H1 (cell line): ENCODE measurements at regions not wholly inside any gene's neighbourhood (a gene's known extent, or its start where the extent isn't known, plus 50 kb on each side); places are given as distances from the start of the nearest gene placed in this dataset.

ENCODE experiments used
- CTCF ChIA-PET: fragments of 300-600 bp; sonication (Branson Sonifier 250); formaldehyde crosslinking; loops from one replicate; lab custom pipeline; 2021; ENCODE audit not compliant: partially characterized antibody; lab: Charles Lee
- POLR2A ChIA-PET: fragments of 300-600 bp; sonication (Branson Sonifier 250); formaldehyde crosslinking; loops from one replicate; lab custom pipeline; 2021; ENCODE audit warnings: inconsistent platforms; ENCODE audit not compliant: partially characterized antibody; lab: Charles Lee
- DNase-seq, 2 experiments: peaks; one replicate each; pipeline versions ENCODE4 v3.0.0 to v3.0.0-alpha.2; 2010 to 2022; ENCODE audit warnings: low spot score in 2 of 2, low read depth in 1 of 2, mixed read lengths in 1 of 2
- FAIRE-seq: peaks from 2 replicates; lab custom pipeline; 2011; peaks lifted over from hg19 to GRCh38; lab: Jason Lieb, UNC
- H2AFZ ChIP-seq: 2 replicates; pipeline ENCODE4 v1.8.1; 2012; ENCODE audit warnings: low read length, inconsistent platforms
- H2AK5ac ChIP-seq: 2 replicates; pipeline ENCODE4 v1.6.1; 2013; ENCODE audit warnings: low read depth, low read length
- H2BK120ac ChIP-seq: replicated peaks from 2 replicates; pipeline ENCODE3; 2013; ENCODE audit warnings: low read depth, low read length, inconsistent platforms
- H2BK12ac ChIP-seq: 2 replicates; pipeline ENCODE4 v1.6.1; 2013; ENCODE audit warnings: low read depth, low read length
- H2BK15ac ChIP-seq: 2 replicates; pipeline ENCODE4 v1.6.1; 2013; ENCODE audit warnings: low read length
- H2BK20ac ChIP-seq: 2 replicates; pipeline ENCODE4 v1.6.1; 2013; ENCODE audit warnings: low read length
- H2BK5ac ChIP-seq: 2 replicates; pipeline ENCODE4 v1.6.1; 2013; ENCODE audit warnings: low read depth, low read length
- H3K14ac ChIP-seq: 2 replicates; pipeline ENCODE4 v1.6.1; 2013; ENCODE audit warnings: inconsistent platforms; ENCODE audit not compliant: insufficient read length
- H3K18ac ChIP-seq: 2 replicates; pipeline ENCODE4 v1.6.1; 2013; ENCODE audit warnings: low read length; ENCODE audit errors: extremely low read depth
- H3K23ac ChIP-seq: 2 replicates; pipeline ENCODE4 v1.6.1; 2013; ENCODE audit warnings: inconsistent platforms; ENCODE audit not compliant: insufficient read length
- H3K23me2 ChIP-seq: 2 replicates; pipeline ENCODE4 v1.6.1; 2013; ENCODE audit warnings: low read depth, low read length
- H3K27ac ChIP-seq: 2 replicates; pipeline ENCODE4 v1.6.1; 2011; ENCODE audit warnings: low read depth, low read length, inconsistent platforms
- H3K27me3 ChIP-seq, 4 experiments: replicated peaks in 1 of 4; 1 replicate in 1 of 4; 2 replicates in 3 of 4; pipeline versions ENCODE4 v1.6.1 to v1.8.1; 2011 to 2013; ENCODE audit warnings: low read length in 3 of 4, mild to moderate bottlenecking in 3 of 4, inconsistent platforms in 2 of 4, mixed read lengths in 2 of 4, moderate library complexity in 1 of 4; ENCODE audit not compliant: control insufficient read depth in 3 of 4, insufficient read depth in 3 of 4; ENCODE audit errors: extremely low read depth in 1 of 4
- H3K36me3 ChIP-seq, 4 experiments: 2 replicates each; pipeline versions ENCODE4 v1.6.1 to v1.8.1; 2011 to 2013; ENCODE audit warnings: mild to moderate bottlenecking in 4 of 4, low read length in 3 of 4, moderate library complexity in 2 of 4, control low read depth in 1 of 4, inconsistent platforms in 1 of 4; ENCODE audit not compliant: insufficient read depth in 4 of 4, control insufficient read depth in 2 of 4
- H3K4ac ChIP-seq: replicated peaks from 2 replicates; pipeline ENCODE3; 2013; ENCODE audit warnings: low read length, low read depth, mixed read lengths, inconsistent platforms; ENCODE audit not compliant: insufficient read length
- H3K4me1 ChIP-seq, 4 experiments: replicated peaks in 1 of 4; 1 replicate in 1 of 4; 2 replicates in 3 of 4; pipeline versions ENCODE4 v1.6.1 to v1.8.1; 2011 to 2013; ENCODE audit warnings: low read length in 3 of 4, inconsistent platforms in 2 of 4, mixed read lengths in 1 of 4; ENCODE audit not compliant: insufficient read depth in 4 of 4, control insufficient read depth in 3 of 4
- H3K4me2 ChIP-seq, 2 experiments: 2 replicates each; pipeline versions ENCODE4 v1.6.1 to v1.8.1; 2011 to 2013; ENCODE audit warnings: low read depth in 2 of 2, low read length in 2 of 2, control low read depth in 1 of 2, inconsistent platforms in 1 of 2, mild to moderate bottlenecking in 1 of 2; ENCODE audit not compliant: insufficient read depth in 1 of 2
- H3K4me3 ChIP-seq, 4 experiments: fragments of 200-600, 300-600 bp in 1 of 4; sonication (generic), shearing (Covaris generic), sonication (Bioruptor Twin) in 1 of 4; 2 replicates each; pipeline versions ENCODE4 v1.5.1 to v1.8.1; 2011 to 2016; ENCODE audit warnings: low read length in 4 of 4, low read depth in 3 of 4, control low read depth in 2 of 4, inconsistent platforms in 2 of 4, mild to moderate bottlenecking in 2 of 4, mixed read lengths in 1 of 4, moderate library complexity in 1 of 4; ENCODE audit not compliant: insufficient read depth in 2 of 4; ENCODE audit errors: extremely low read depth in 1 of 4
- H3K56ac ChIP-seq: replicated peaks from 2 replicates; pipeline ENCODE3; 2013; ENCODE audit warnings: low read depth, mild to moderate bottlenecking, mixed read lengths, low read length, inconsistent platforms; ENCODE audit not compliant: insufficient read length
- H3K79me1 ChIP-seq: 2 replicates; pipeline ENCODE4 v1.6.1; 2013; ENCODE audit warnings: low read depth, low read length, control low read depth
- H3K79me2 ChIP-seq, 2 experiments: 2 replicates each; pipeline versions ENCODE4 v1.6.1 to v1.8.1; 2012 to 2013; ENCODE audit warnings: low read length in 2 of 2, mild to moderate bottlenecking in 2 of 2, inconsistent platforms in 1 of 2; ENCODE audit not compliant: insufficient read depth in 2 of 2, control insufficient read depth in 1 of 2
- H3K9ac ChIP-seq, 4 experiments: replicated peaks in 1 of 4; 1 replicate in 1 of 4; 2 replicates in 3 of 4; pipeline versions ENCODE4 v1.6.1 to v1.8.1; 2011 to 2013; ENCODE audit warnings: low read depth in 3 of 4, low read length in 3 of 4, control low read depth in 2 of 4, mild to moderate bottlenecking in 2 of 4, moderate library complexity in 2 of 4, inconsistent platforms in 1 of 4; ENCODE audit errors: extremely low read depth in 1 of 4
- H3K9me3 ChIP-seq, 2 experiments: 2 replicates each; pipeline versions ENCODE4 v1.6.1 to v1.8.1; 2012 to 2013; ENCODE audit warnings: mild to moderate bottlenecking in 2 of 2, moderate library complexity in 2 of 2, control low read depth in 1 of 2, inconsistent platforms in 1 of 2, low read depth in 1 of 2, low read length in 1 of 2, mixed read lengths in 1 of 2; ENCODE audit not compliant: insufficient read depth in 2 of 2
- H4K20me1 ChIP-seq, 2 experiments: replicated peaks in 1 of 2; 2 replicates each; pipeline versions ENCODE3 to v1.8.1; 2011 to 2013; ENCODE audit warnings: inconsistent platforms in 2 of 2, low read length in 2 of 2, mild to moderate bottlenecking in 1 of 2; ENCODE audit not compliant: insufficient read depth in 2 of 2, control insufficient read depth in 1 of 2
- H4K5ac ChIP-seq: 2 replicates; pipeline ENCODE4 v1.6.1; 2013; ENCODE audit warnings: low read length, low read depth, mixed read lengths, inconsistent platforms; ENCODE audit not compliant: insufficient read length
- H4K8ac ChIP-seq: 2 replicates; pipeline ENCODE4 v1.8.0; 2013; ENCODE audit warnings: mild to moderate bottlenecking, moderate library complexity, low read length, inconsistent platforms; ENCODE audit not compliant: insufficient read depth; ENCODE audit errors: extremely low read depth
- H4K91ac ChIP-seq: replicated peaks from 2 replicates; pipeline ENCODE3; 2013; ENCODE audit warnings: low read length, mixed read lengths, inconsistent platforms; ENCODE audit not compliant: insufficient read length
- CBX5 ChIP-seq: fragments of 300-800, 300-1000 bp; sonication (generic); IDR thresholded peaks from 2 replicates; pipeline ENCODE4 v1.7.1; 2016; ENCODE audit warnings: antibody characterized with exemption, low read length, low read depth
- CTCF ChIP-seq, 3 experiments: IDR thresholded peaks; 1 replicate in 2 of 3; 2 replicates in 1 of 3; pipeline versions ENCODE4 v1.5.1 to v1.6.1; 2011; ENCODE audit warnings: low read length in 3 of 3, mild to moderate bottlenecking in 3 of 3, inconsistent platforms in 2 of 3, low read depth in 1 of 3, moderate library complexity in 1 of 3; ENCODE audit not compliant: insufficient read depth in 1 of 3; ENCODE audit errors: control extremely low read depth in 1 of 3
- RAD21 ChIP-seq, 2 experiments: IDR thresholded peaks in 1 of 2; conservative IDR thresholded peaks in 1 of 2; 2 replicates each; pipeline ENCODE4 v1.6.1; 2011; ENCODE audit warnings: low read depth in 2 of 2, low read length in 2 of 2, improper control_type of control experiment in 1 of 2, inconsistent platforms in 1 of 2, mild to moderate bottlenecking in 1 of 2, moderate library complexity in 1 of 2
- SIX5 ChIP-seq: IDR thresholded peaks from 2 replicates; pipeline ENCODE4 v1.6.1; 2011; ENCODE audit warnings: mild to moderate bottlenecking, low read depth, low read length
- WGBS, 2 experiments: shearing (Covaris generic) in 1 of 2; methylation state at CpG; one replicate each; pipeline versions ENCODE4 v1.1.6 to v1.1.7; 2013 to 2015; ENCODE audit warnings: low lambda C conversion rate in 2 of 2, mixed read lengths in 2 of 2, inconsistent platforms in 1 of 2, low coverage in 1 of 2, missing lambda C conversion rate in 1 of 2; ENCODE audit not compliant: insufficient replicate concordance in 2 of 2, insufficient coverage in 1 of 2, insufficient read length in 1 of 2; ENCODE audit errors: extremely low coverage in 1 of 2, missing lambda C conversion rate in 1 of 2; 5-methylcytosine and 5-hydroxymethylcytosine counted together

DNA sequence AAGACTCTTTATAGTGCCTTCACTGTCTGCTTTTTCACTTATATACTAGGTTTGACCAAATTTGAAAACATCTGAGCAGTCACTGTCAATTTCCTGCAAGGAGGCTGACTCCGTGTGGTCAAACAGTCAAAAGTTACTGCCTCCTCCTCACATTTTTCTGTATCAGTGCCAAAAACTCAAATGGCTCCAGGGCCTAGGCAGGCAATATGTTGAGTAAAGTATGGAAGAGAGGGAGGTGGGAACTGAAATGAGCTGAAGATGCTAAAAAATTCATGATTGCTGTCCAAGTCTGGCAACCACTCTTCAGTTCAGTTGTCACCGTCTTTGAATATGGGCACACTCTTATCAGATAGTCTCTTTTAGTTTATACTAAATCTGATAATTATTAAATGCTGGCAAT, 551.6 kb downstream of the CCSER2 start:
- DNase-seq (no peak), FAIRE-seq (no peak)
- ChIA-PET POLR2A (no interaction called here), CTCF (no interaction called here)
- Histone ChIP-seq H3K18ac (no peak overlapping the region), H2BK20ac (no peak overlapping the region), H2AK5ac (no peak overlapping the region), H3K4me2 (no peak overlapping the region), H3K23me2 (no peaks in the 10 kb centered on the region), H3K79me2 (no peaks in the 10 kb centered on the region), H3K27me3 (peaks cover 0 to 1% (median 0%) of the 10 kb centered on the region in 4 experiments; a peak in 1 of 7 replicates), H4K5ac (no peak overlapping the region), H2BK120ac (no peak overlapping the region), H3K4me1 (no peaks in the 10 kb centered on the region), H3K79me1 (no peaks in the 10 kb centered on the region), H2AFZ (no peak overlapping the region), H4K20me1 (no peaks in the 10 kb centered on the region), H3K4me3 (no peak overlapping the region), H3K4ac (no peak overlapping the region), H3K36me3 (no peaks in the 10 kb centered on the region), H4K8ac (no peak overlapping the region), H3K27ac (no peak overlapping the region), H3K23ac (no peak overlapping the region), H3K56ac (no peak overlapping the region), H3K14ac (no peak overlapping the region), H4K91ac (no peak overlapping the region), H2BK15ac (no peak overlapping the region), H3K9ac (no peak overlapping the region), H2BK12ac (no peak overlapping the region), H3K9me3 (no peaks in the 10 kb centered on the region), H2BK5ac (no peak overlapping the region)
- WGBS, 2 experiments: 86% methylated on average over 2 of the region's 2 CpGs; no CpG with 5 or more reads in 1 of the 2 experiments
- TF ChIP-seq RAD21 (IDR thresholded peaks at IDR 0.05 in 1 of 2, conservative IDR thresholded peaks at IDR 0.05 in 1 of 2; ENCODE audit: low read depth in 2 of 2, low read length in 2 of 2) (no peak), CBX5 (no peak), SIX5 (no peak), CTCF (IDR thresholded peaks at IDR 0.05; ENCODE audit: control extremely low read depth in 1 of 3, insufficient read depth in 1 of 3, low read depth in 1 of 3, low read length in 3 of 3) (no peak)
